Astrocyte (in vitro differentiated cells and primary cell): ENCODE measurements at regions not wholly inside any gene's neighbourhood (a gene's known extent, or its start where the extent isn't known, plus 50 kb on each side); places are given as distances from the start of the nearest gene placed in this dataset.

ENCODE experiments used
- EZH2 ChIP-seq: IDR thresholded peaks from 2 replicates; pipeline ENCODE4 v1.6.1; 2012; ENCODE audit warnings: mild to moderate bottlenecking, low read length, inconsistent platforms; ENCODE audit not compliant: insufficient read depth
- TF ChIP-seq, protein P1 (sequence below): IDR thresholded peaks from 2 replicates; pipeline ENCODE4 v1.5.1; 2011; ENCODE audit warnings: low read depth, mild to moderate bottlenecking, inconsistent platforms, low read length, moderate library complexity; ENCODE audit not compliant: insufficient read depth

DNA sequence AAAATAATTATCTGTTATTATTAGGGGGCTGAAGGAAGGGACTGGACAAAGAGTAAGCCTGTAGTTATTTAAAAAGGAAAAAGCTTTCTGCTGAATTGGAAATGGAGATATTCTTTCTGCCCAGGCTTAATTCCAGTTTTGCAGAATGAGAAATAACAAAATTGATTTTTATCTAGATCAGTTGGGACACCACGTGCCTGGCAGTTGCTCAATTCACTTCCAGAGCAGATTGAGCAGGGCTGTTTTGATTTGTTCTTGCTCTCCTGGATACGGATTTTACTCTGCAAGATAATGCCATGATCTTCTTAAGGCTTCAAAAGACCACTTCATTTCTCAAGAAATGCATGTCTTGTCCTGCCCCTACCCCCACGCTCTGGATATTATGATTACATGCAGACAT is 524.3 kb downstream of the TCERG1L start:
- TF ChIP-seq, protein P1, sequence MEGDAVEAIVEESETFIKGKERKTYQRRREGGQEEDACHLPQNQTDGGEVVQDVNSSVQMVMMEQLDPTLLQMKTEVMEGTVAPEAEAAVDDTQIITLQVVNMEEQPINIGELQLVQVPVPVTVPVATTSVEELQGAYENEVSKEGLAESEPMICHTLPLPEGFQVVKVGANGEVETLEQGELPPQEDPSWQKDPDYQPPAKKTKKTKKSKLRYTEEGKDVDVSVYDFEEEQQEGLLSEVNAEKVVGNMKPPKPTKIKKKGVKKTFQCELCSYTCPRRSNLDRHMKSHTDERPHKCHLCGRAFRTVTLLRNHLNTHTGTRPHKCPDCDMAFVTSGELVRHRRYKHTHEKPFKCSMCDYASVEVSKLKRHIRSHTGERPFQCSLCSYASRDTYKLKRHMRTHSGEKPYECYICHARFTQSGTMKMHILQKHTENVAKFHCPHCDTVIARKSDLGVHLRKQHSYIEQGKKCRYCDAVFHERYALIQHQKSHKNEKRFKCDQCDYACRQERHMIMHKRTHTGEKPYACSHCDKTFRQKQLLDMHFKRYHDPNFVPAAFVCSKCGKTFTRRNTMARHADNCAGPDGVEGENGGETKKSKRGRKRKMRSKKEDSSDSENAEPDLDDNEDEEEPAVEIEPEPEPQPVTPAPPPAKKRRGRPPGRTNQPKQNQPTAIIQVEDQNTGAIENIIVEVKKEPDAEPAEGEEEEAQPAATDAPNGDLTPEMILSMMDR = no peak
- no peak for TF ChIP-seq EZH2
